ENCODE measurements at regions not wholly inside any gene's neighbourhood (a gene's known extent, or its start where the extent isn't known, plus 50 kb on each side); places are given as distances from the start of the nearest gene placed in this dataset.

GRCh38 chr18:41197967-41198366, 757.1 kb upstream of the PIK3C3 start:
- no peak for TF ChIP-seq POLR2AphosphoS5 (IDR thresholded peaks at IDR 0.05; ENCODE audit: insufficient read depth, low read depth, low read length)
- no peak for TF ChIP-seq POLR2A (IDR thresholded peaks at IDR 0.05; ENCODE audit: low read depth, low read length)
- no peak for TF ChIP-seq EZH2 (IDR thresholded peaks at IDR 0.05; ENCODE audit: borderline replicate concordance, low read depth, low read length, severe bottlenecking)
- TF ChIP-seq CTCF (IDR thresholded peaks at IDR 0.05; ENCODE audit: extremely low read depth in 1 of 2, insufficient read depth in 1 of 2, low read depth in 1 of 2, low read length in 2 of 2) = no peak
- no peak for TF ChIP-seq MAX (IDR thresholded peaks at IDR 0.05; ENCODE audit: insufficient read depth, insufficient read length)
- no peak for TF ChIP-seq GATA2 (IDR thresholded peaks at IDR 0.05; ENCODE audit: insufficient read depth, insufficient read length, low read depth, low read length)
- TF ChIP-seq FOS (IDR thresholded peaks at IDR 0.05; ENCODE audit: borderline replicate concordance, insufficient read depth, low read length) = no peak
- no peak for TF ChIP-seq JUN (IDR thresholded peaks at IDR 0.05; ENCODE audit: borderline replicate concordance, insufficient read depth, insufficient read length, low read depth)

Data from endothelial cell of umbilical vein (primary cell).